ENCODE measurements at regions not wholly inside any gene's neighbourhood (a gene's known extent, or its start where the extent isn't known, plus 50 kb on each side); places are given as distances from the start of the nearest gene placed in this dataset.

GRCh38 chr10:112083472-112083871, 100.1 kb downstream of the GPAM start:
- TF ChIP-seq CTCF (IDR thresholded peaks at IDR 0.05 in 2 of 3, conservative IDR thresholded peaks at IDR 0.05 in 1 of 3; ENCODE audit: control insufficient read depth in 2 of 3, extremely low read depth in 1 of 3, insufficient read depth in 1 of 3, low read depth in 3 of 3, low read length in 3 of 3) (no peak), POLR2AphosphoS5 (IDR thresholded peaks at IDR 0.05; ENCODE audit: low read length) (no peak), JUNB (IDR thresholded peaks at IDR 0.05) (no peak), KDM1A (IDR thresholded peaks at IDR 0.05; ENCODE audit: borderline replicate concordance) (no peak), EED (IDR thresholded peaks at IDR 0.05; ENCODE audit: low read depth) (no peak)
